ENCODE measurements at regions not wholly inside any gene's neighbourhood (a gene's known extent, or its start where the extent isn't known, plus 50 kb on each side); places are given as distances from the start of the nearest gene placed in this dataset.

DNA sequence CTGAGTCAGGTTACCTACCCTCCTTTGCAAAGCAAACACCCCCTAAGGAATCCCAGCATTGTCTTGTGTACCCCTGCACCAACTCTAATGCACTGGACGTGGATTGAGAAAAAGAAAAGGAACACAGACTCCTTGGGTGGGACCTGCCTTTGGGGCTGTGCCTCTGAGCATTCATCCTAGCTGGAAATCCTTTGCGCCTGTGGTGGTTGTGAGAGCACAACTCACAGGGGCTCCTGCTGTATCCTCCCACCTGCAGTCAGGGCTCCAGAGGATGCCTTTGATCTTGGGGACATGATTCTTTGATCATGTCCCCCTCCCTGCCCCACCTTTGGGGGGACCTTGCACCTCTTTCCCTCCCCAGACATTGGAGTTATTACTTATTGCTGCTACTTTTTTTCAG, 338.5 kb downstream of the GADD45G start:
- Histone ChIP-seq H3K4me3 (ENCODE audit: low read depth, low read length) (no peak overlapping the region), H3K36me3 (no peaks in the 10 kb centered on the region), H3K9me3 (no peaks in the 10 kb centered on the region), H3K4me1 (no peaks in the 10 kb centered on the region), H3K27me3 (peaks cover 17% of the 10 kb centered on the region)
- TF ChIP-seq, protein P1, sequence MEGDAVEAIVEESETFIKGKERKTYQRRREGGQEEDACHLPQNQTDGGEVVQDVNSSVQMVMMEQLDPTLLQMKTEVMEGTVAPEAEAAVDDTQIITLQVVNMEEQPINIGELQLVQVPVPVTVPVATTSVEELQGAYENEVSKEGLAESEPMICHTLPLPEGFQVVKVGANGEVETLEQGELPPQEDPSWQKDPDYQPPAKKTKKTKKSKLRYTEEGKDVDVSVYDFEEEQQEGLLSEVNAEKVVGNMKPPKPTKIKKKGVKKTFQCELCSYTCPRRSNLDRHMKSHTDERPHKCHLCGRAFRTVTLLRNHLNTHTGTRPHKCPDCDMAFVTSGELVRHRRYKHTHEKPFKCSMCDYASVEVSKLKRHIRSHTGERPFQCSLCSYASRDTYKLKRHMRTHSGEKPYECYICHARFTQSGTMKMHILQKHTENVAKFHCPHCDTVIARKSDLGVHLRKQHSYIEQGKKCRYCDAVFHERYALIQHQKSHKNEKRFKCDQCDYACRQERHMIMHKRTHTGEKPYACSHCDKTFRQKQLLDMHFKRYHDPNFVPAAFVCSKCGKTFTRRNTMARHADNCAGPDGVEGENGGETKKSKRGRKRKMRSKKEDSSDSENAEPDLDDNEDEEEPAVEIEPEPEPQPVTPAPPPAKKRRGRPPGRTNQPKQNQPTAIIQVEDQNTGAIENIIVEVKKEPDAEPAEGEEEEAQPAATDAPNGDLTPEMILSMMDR (IDR thresholded peaks at IDR 0.05; ENCODE audit: low read depth, low read length): no peak
- no peak for DNase-seq

DNA sequence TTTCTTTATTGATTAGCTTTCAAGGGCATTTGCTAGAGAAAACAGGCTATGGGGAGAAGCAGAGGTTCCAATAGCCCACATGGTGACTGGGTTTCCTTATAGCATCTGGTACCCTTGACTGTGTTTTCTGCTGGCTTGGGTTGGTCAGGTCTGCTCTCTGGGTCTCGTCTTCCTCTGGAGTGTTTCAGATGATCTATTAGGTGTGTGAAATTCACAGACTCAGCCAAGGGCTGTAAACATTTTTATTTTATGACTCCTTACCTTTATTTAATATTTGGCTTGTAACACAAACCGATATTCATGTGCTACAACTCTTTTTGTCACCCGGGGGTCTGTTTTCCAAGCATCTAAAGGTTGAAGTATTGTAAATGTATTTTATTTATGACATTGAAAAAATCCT, 338.9 kb downstream of the GADD45G start:
- Histone ChIP-seq H3K36me3 (no peaks in the 10 kb centered on the region), H3K27me3 (peaks cover 13% of the 10 kb centered on the region), H3K4me3 (ENCODE audit: low read depth, low read length) (no peak overlapping the region), H3K4me1 (no peaks in the 10 kb centered on the region), H3K9me3 (no peaks in the 10 kb centered on the region)
- DNase-seq: no peak
- TF ChIP-seq, protein P1 (IDR thresholded peaks at IDR 0.05; ENCODE audit: low read depth, low read length): no peak

DNA sequence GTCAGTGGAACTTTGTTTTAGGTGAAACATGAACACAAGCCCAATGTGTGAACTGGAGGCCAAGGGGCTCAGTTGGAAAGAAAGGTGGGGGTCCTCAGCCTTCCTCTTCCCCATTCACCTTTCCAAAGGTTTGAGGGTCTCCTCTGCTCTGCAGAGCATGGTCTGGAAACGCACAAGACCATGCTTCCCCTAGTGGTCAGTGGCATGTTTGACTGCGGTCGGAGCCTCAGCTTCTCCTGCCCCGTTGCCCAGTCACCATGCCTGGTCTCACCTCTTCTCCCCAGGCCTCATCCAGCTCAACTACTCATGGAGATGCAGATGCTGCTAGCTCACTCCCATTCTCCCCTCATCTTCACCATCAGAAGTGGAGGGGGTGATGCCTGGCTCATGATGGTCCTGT, 340.3 kb downstream of the GADD45G start:
- TF ChIP-seq, protein P1 (IDR thresholded peaks at IDR 0.05; ENCODE audit: low read depth, low read length): peak; percentile 57
- peaks cover 2% of the 10 kb centered on the region; the same call in 1 of the 2 replicates for H3K27me3 ChIP-seq
- no peaks in the 10 kb centered on the region for H3K36me3 ChIP-seq
- DNase-seq: no peak
- no peak overlapping the region for H3K4me3 ChIP-seq (ENCODE audit: low read depth, low read length)
- no peaks in the 10 kb centered on the region for H3K4me1 ChIP-seq
- H3K9me3 ChIP-seq: no peaks in the 10 kb centered on the region

DNA sequence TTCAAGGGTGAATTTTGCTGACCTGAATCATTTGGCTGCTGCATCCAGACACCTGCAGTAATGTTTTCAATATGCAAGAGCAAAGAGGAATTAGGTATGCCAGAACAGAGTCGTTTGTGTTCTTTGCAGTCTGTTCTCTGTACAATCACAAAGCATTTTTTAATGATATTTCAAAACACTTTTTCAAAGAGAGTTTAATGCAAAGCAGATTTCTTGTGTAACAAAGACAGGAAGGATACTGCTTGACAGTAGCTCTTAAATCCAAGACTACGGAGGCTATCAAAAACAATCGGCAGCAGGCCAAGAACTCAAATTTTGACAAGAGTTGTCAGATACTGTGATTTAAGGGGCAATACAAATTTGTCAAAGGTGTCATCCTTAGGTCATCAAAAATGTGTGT, 341.9 kb downstream of the GADD45G start:
- H3K27me3 ChIP-seq: no peaks in the 10 kb centered on the region
- H3K9me3 ChIP-seq: no peaks in the 10 kb centered on the region
- TF ChIP-seq, protein P1 (IDR thresholded peaks at IDR 0.05; ENCODE audit: low read depth, low read length): no peak
- no peak overlapping the region for H3K4me3 ChIP-seq (ENCODE audit: low read depth, low read length)
- no peaks in the 10 kb centered on the region for H3K4me1 ChIP-seq
- no peaks in the 10 kb centered on the region for H3K36me3 ChIP-seq
- DNase-seq: no peak

DNA sequence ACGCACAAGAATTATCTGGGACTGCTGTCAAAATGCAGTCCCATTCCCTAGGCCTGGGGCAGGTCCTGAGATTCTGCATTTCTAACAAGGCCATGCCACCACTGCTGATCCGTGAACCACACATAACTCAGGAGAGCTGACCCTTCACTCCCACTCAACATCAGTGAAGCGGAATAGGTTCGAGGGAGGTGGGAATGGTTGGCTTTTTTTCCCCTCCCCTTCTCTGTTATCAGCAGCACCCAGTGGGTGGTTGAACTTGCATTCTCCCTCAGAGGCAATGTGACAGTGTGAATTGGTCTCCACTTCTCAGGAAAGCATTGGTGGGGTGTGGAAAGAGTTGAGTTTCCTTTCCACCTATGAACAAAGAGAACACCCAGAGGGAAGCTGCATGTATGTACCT, 344.3 kb downstream of the GADD45G start:
- TF ChIP-seq, protein P1 (IDR thresholded peaks at IDR 0.05; ENCODE audit: low read depth, low read length): no peak
- Histone ChIP-seq H3K4me1 (no peaks in the 10 kb centered on the region), H3K36me3 (no peaks in the 10 kb centered on the region), H3K4me3 (ENCODE audit: low read depth, low read length) (no peak overlapping the region), H3K27me3 (no peaks in the 10 kb centered on the region), H3K9me3 (no peaks in the 10 kb centered on the region)
- no peak for DNase-seq

DNA sequence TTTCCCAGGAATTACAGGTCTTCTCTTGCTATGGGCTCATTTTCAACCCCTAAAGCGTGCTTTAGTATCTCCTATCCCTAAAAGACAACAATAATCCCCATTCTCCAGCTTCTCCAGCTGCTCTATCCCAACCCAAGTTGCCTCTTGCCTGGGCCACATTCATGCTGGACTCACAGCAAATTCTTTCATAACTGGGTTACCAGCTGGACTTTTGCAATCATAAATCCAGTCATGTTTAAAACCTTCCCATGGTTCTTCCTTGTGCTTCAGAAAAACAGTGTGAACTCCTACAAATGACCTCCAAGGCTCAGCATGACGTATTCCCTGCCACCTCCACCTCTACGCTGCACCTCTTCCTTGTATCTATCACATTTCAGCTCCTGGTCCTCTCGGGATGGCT, 346.9 kb downstream of the GADD45G start:
- no peaks in the 10 kb centered on the region for H3K27me3 ChIP-seq
- H3K36me3 ChIP-seq: no peaks in the 10 kb centered on the region
- TF ChIP-seq, protein P1 (IDR thresholded peaks at IDR 0.05; ENCODE audit: low read depth, low read length): no peak
- H3K4me3 ChIP-seq (ENCODE audit: low read depth, low read length): no peak overlapping the region
- no peak for DNase-seq
- no peaks in the 10 kb centered on the region for H3K9me3 ChIP-seq
- no peaks in the 10 kb centered on the region for H3K4me1 ChIP-seq
